Fibroblast of lung (primary cell): ENCODE measurements at regions not wholly inside any gene's neighbourhood (a gene's known extent, or its start where the extent isn't known, plus 50 kb on each side); places are given as distances from the start of the nearest gene placed in this dataset.

ENCODE experiments used
- EZH2 ChIP-seq: IDR thresholded peaks from 2 replicates; pipeline ENCODE4 v1.5.1; 2012; ENCODE audit warnings: low read length, control low read depth, mild to moderate bottlenecking; ENCODE audit errors: missing control alignments
- TF ChIP-seq, protein P1 (sequence below), 2 donors: IDR thresholded peaks in 1 of 2; conservative IDR thresholded peaks in 1 of 2; 1 replicate in 1 of 2; 2 replicates in 1 of 2; pipeline ENCODE4 v1.5.1; 2011 to 2012; ENCODE audit warnings: low read length in 2 of 2, control low read depth in 1 of 2, inconsistent platforms in 1 of 2, low read depth in 1 of 2, mild to moderate bottlenecking in 1 of 2

GRCh38 chr6:55659304-55659703, 80.3 kb upstream of the HMGCLL1 start:
- TF ChIP-seq, protein P1, sequence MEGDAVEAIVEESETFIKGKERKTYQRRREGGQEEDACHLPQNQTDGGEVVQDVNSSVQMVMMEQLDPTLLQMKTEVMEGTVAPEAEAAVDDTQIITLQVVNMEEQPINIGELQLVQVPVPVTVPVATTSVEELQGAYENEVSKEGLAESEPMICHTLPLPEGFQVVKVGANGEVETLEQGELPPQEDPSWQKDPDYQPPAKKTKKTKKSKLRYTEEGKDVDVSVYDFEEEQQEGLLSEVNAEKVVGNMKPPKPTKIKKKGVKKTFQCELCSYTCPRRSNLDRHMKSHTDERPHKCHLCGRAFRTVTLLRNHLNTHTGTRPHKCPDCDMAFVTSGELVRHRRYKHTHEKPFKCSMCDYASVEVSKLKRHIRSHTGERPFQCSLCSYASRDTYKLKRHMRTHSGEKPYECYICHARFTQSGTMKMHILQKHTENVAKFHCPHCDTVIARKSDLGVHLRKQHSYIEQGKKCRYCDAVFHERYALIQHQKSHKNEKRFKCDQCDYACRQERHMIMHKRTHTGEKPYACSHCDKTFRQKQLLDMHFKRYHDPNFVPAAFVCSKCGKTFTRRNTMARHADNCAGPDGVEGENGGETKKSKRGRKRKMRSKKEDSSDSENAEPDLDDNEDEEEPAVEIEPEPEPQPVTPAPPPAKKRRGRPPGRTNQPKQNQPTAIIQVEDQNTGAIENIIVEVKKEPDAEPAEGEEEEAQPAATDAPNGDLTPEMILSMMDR (conservative IDR thresholded peaks at IDR 0.05 in 1 of 2, IDR thresholded peaks at IDR 0.05 in 1 of 2; ENCODE audit: low read depth in 1 of 2, low read length in 2 of 2) = no peak
- no peak for TF ChIP-seq EZH2
